NCI-H1417 treated with DMSO at 0.1 percent for 48 hours (cell line): ENCODE measurements at regions not wholly inside any gene's neighbourhood (a gene's known extent, or its start where the extent isn't known, plus 50 kb on each side); places are given as distances from the start of the nearest gene placed in this dataset.
"Not testable (repeated sequence)": the region's sequence is repeated elsewhere in the genome, so short reads cannot be mapped to it uniquely, and the experiment has no call there.

Experiments used
- DNase-seq: peaks from one replicate; lab custom pipeline; 2025; lab: John Stamatoyannopoulos, UW

- no peak for DNase-seq
Observed at GRCh38 chr11:36790526-36790925, 192.5 kb upstream of the RAG2 start.

- no peak for DNase-seq
Observed at GRCh38 chr11:36783808-36784207, 185.8 kb upstream of the RAG2 start.

GRCh38 chr11:36779791-36780190 is 181.8 kb upstream of the RAG2 start:
- no peak for DNase-seq

GRCh38 chr11:36777311-36777710 is 179.3 kb upstream of the RAG2 start:
- DNase-seq = no peak

DNA sequence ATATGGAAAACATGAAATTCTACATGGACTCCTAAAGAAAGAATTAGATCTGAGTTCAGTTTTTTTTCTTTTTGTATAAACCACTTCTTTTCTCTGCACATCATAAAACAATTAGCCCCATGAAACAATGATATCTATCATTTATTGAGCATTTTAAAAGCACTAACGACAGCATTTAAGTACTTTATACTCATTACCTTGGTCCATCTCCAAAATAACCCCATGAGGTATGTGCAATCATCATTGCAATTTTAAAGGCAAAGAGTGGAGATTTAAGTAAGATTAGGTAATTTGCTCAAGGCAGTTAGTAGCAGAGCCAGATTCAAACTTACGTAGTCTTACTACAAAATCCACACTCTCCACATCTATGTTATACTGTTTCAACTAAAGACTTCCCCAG is 177.7 kb upstream of the RAG2 start:
- no peak for DNase-seq

- DNase-seq = no peak
Observed at GRCh38 chr11:36775130-36775529, 177.1 kb upstream of the RAG2 start.

DNA sequence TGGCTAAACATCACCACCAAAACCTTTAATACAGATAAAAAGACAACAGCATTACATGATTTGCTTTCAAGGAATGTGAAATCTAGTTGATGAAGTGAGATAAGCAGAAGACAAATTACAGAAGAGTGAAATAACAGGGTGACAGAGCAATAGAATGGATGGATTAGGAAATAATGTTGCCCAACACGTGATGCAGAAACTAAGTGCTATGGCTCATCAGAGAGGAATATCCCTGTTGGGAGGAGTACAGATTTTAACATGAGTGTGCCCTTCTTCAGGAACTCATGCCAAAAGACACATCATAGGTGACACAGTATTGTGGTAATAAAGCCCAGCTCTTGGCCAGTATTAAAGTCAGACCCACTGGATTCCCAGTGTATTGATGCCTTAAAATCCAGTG is 176.6 kb upstream of the RAG2 start:
- no peak for DNase-seq

DNA sequence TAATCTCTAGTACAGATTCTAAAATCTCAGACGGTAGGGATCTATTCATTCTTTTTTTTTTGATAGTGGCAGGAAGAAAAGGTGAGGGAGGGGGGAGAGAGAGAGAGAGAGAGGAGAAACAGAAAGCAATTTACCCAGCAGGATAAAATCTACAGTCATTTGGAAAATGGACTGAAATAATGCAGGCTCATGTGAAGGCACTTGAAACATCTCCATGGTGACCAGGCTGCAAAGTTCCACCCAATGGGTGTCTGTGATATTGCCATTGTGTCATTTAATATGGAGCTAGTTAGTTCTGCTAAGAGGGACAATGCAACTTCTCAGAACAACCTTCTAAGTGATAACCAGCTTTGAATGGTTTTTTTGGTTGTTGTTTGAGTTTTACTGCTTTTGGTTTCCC is 165.2 kb upstream of the RAG2 start:
- DNase-seq = peak; percentile 22

DNA sequence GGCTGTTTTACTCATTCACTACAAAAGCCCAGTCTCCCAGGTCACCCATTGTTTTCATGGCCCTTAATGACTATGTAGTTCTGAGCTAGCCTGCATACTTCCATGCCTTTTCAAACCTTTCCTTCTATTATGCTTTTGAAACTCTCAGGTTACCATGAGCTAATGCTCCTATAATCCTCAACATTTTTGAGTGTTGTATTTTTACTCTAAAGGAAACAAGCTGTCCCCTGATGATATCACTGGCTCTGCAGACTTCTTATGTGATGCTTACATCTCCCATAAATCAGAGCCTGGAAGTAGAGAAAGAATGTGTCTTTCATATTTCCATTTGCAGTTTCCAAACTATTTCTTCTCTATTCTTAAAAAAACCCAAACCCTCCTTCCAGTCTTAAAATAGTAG is 159.0 kb upstream of the RAG2 start:
- DNase-seq = no peak

DNA sequence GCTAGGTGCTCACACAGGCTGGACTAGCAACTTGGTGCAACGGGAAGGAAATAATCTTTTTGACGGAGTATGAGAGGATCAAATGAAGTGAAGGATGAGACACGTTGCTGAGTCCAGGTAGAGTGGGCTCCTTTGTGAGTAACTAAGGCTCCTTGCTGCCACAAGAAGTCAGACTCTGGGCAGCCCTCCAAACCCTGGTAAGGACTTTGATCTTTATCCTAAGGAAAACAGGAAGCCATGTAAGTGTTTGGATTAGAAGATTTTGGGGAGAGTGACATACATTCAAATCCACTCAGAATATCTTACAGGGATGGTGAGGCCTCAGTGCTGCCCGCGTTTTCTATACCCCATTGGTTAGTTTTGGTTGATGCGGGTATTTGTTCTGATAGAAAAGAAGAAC is 155.9 kb upstream of the RAG2 start:
- DNase-seq = no peak

- DNase-seq = no peak
Observed at GRCh38 chr11:36751996-36752395, 154.0 kb upstream of the RAG2 start.

GRCh38 chr11:36751335-36751781 is 153.3 kb upstream of the RAG2 start:
- DNase-seq = no peak

GRCh38 chr11:36750349-36750748 is 152.3 kb upstream of the RAG2 start:
- DNase-seq = no peak

GRCh38 chr11:36748836-36749235 is 150.8 kb upstream of the RAG2 start:
- no peak for DNase-seq

DNA sequence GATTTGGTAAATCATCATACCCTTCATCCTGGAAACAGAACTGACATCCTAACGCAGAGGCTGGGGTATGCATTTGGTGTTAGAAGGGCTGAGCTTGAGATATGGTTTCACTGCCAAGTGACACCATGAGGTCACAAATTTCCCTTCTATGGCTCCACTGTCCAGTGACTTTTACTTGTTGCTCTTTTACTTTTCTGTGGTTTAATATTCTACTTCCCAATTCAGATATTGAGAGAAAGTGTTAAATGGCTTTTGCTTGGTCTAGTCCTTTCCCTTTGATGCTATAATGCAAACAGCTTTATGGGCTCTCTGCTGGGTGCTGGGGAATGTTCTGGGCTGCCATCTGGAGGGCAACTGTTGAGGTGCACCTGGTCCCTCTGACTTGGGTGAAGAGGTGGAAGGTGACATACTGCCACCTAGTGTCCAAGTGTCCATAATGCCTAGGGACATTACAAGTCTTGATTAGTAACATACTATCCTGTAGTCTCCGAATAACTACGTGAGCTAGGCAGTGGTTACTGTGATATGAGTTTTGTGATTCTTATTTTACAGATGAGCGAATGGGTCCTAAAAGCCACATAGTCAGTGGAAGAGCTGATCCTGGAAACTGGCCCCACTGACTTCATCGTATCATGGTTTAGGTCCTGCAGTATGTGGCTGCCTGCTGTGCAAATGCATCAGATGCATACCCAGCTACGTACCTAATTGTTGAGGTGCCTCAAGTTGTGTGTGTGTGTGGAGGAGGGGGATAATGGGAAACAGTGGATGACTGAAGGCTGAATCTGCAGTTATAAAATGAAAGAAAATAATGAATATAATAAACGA is 149.1 kb upstream of the RAG2 start:
- DNase-seq = peak; percentile 53

- DNase-seq = no peak
Observed at GRCh38 chr11:36744375-36745168, 146.5 kb upstream of the RAG2 start.

DNA sequence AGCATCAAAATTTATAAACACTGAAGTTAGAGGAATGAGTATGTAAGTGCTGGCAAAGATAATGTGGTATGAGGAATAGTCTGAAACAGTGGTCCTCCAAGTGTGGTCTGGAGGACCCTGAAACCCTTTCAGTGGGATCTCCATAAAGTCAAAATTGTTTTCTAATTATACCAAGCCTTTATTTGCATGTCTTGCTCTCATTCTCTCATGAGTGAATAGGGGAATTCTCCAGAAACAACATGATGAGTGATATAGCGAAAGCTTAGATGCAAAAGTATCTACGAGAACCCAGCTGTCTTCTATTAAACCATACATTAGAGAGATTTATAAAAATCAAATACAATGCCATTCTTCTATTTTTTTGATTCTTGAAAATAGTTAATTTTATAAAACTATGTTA is 145.0 kb upstream of the RAG2 start:
- no peak for DNase-seq

GRCh38 chr11:36741515-36741914 is 143.5 kb upstream of the RAG2 start:
- no peak for DNase-seq

- DNase-seq = no peak
Observed at GRCh38 chr11:36738292-36738861, 140.3 kb upstream of the RAG2 start.

- DNase-seq = no peak
Observed at GRCh38 chr11:36736103-36736502, 138.1 kb upstream of the RAG2 start.

- not testable (repeated sequence) for DNase-seq
Observed at GRCh38 chr11:36733721-36734120, 135.7 kb upstream of the RAG2 start.

GRCh38 chr11:36730761-36731160 is 132.7 kb upstream of the RAG2 start:
- DNase-seq = no peak

DNA sequence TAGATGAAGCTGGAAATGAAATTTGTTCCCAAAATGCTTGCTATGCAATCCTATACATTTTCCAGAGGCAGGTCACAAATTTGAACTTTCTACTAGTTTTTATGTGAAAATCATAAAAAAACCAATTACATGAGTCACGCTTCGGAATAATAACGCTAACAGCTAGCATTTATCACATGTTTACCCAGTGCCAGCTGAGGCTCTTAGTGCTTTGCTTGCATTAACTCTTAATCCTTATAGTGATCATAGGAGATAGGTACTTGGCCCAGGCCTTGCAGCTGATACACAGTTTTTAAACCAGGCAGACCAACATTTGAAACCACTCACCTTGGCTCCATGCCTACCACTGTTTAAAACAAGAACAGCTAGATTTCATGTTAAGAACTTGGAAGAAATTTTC is 131.8 kb upstream of the RAG2 start:
- DNase-seq = peak; percentile 17
